LNCaP clone FGC (cell line): ENCODE measurements at regions not wholly inside any gene's neighbourhood (a gene's known extent, or its start where the extent isn't known, plus 50 kb on each side); places are given as distances from the start of the nearest gene placed in this dataset.

Source experiments
- DNase-seq: peaks from one replicate; pipeline ENCODE4 v3.0.0-alpha.2; 2011; ENCODE audit warnings: low read depth
- H3K4me3 ChIP-seq: 2 replicates; pipeline ENCODE4 v1.5.1; 2011; ENCODE audit warnings: mild to moderate bottlenecking, low read depth, low read length, control low read depth
- TF ChIP-seq, protein P1 (sequence below): IDR thresholded peaks from 2 replicates; pipeline ENCODE4 v1.5.1; 2012; ENCODE audit warnings: mild to moderate bottlenecking; ENCODE audit not compliant: control insufficient read depth, insufficient read depth; ENCODE audit errors: extremely low read depth

DNA sequence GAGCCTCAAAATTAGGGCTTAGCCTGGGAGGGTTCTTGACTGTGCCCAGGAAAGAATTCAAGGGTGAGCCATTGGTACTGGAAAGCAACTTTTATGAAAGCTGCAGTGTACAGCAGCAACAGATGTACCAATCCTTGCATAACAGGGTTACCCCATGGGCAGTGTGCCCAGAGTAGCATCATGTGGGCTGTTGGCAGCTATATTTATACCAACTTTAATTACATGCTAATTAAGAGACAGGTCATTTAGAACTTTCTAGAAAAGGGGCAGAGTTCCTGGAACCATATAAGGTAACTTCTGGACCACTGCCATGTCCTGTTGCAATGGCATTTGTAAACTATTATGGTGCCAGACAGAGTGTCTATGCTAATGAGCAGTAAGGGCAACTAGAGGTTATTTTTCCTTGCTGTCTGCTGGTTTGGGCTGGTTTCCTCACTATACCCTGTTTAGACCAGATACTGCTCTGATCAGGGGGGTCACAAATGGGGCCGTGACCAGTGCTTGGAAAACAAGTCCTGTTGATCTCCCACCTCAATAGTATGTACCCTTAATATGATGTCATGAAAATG, 1120.5 kb upstream of the RAG2 start:
- no peak overlapping the region for H3K4me3 ChIP-seq
- DNase-seq, result no peak
- TF ChIP-seq, protein P1, sequence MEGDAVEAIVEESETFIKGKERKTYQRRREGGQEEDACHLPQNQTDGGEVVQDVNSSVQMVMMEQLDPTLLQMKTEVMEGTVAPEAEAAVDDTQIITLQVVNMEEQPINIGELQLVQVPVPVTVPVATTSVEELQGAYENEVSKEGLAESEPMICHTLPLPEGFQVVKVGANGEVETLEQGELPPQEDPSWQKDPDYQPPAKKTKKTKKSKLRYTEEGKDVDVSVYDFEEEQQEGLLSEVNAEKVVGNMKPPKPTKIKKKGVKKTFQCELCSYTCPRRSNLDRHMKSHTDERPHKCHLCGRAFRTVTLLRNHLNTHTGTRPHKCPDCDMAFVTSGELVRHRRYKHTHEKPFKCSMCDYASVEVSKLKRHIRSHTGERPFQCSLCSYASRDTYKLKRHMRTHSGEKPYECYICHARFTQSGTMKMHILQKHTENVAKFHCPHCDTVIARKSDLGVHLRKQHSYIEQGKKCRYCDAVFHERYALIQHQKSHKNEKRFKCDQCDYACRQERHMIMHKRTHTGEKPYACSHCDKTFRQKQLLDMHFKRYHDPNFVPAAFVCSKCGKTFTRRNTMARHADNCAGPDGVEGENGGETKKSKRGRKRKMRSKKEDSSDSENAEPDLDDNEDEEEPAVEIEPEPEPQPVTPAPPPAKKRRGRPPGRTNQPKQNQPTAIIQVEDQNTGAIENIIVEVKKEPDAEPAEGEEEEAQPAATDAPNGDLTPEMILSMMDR, result no peak

DNA sequence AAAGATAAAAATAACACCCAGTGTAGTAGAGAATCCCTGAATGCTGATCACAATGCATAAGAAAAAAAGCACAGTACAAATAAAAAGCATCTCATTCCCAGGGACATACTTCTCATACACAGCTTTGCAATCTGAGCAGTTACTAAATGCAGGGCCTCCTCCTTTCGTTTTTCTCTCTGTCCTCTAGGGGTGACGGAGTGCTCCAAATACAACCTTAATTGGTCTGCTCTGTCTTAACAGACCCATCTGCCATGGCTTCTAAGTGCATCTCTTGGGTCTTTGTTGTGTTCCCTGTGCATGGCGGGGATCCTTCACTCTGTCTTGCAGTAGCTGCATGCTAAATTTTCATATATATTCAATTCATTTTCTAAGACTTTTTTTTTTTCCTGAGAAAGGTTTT, 1114.2 kb upstream of the RAG2 start:
- no peak for DNase-seq
- no peak overlapping the region for H3K4me3 ChIP-seq
- TF ChIP-seq, protein P1, result no peak

- DNase-seq, result no peak
- H3K4me3 ChIP-seq, result no peak overlapping the region
- TF ChIP-seq, protein P1, result no peak
Observed at GRCh38 chr11:37710031-37710430, 1112.0 kb upstream of the RAG2 start.

DNA sequence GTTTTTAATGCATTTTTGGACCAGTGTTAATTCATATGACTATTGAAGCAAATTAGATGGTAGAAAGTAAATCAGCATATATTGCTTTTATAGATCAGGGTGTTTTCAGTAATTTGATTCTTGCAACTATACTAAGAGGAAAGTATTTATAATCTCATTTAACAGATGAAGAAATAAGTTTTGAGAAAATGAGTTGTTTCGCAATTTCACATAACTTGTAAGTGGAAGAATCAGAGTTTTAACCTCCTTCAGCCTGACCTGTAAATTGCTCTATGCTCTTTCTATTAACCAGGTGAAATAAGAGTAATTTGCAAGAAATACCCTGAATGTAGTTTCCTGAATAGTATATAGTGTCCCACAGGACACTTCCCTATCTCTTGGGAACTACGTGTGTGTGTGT, 1106.8 kb upstream of the RAG2 start:
- no peak overlapping the region for H3K4me3 ChIP-seq
- TF ChIP-seq, protein P1, result no peak
- DNase-seq, result no peak

DNA sequence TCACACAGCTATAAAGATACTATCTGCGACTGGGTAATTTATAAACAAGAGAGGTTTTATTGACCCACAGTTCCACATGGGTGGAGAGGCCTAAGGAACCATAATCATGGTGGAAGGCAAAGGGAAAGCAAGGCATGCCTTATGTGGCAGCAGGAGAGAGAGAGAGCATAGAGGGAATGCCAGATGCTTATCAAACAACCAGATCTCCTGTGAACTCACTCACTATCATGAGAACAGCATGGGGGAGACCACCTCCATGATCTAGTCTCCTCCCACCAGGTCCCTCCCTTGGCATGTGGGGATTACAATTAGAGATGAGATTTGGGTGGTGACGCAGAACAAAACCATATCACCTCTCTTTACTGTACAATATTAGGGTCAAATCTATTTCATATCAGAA, 1101.6 kb upstream of the RAG2 start:
- H3K4me3 ChIP-seq, result no peak overlapping the region
- TF ChIP-seq, protein P1, result no peak
- DNase-seq, result no peak

- DNase-seq, result no peak
- no peak overlapping the region for H3K4me3 ChIP-seq
- TF ChIP-seq, protein P1, result no peak
Observed at GRCh38 chr11:37695283-37695682, 1097.2 kb upstream of the RAG2 start.

DNA sequence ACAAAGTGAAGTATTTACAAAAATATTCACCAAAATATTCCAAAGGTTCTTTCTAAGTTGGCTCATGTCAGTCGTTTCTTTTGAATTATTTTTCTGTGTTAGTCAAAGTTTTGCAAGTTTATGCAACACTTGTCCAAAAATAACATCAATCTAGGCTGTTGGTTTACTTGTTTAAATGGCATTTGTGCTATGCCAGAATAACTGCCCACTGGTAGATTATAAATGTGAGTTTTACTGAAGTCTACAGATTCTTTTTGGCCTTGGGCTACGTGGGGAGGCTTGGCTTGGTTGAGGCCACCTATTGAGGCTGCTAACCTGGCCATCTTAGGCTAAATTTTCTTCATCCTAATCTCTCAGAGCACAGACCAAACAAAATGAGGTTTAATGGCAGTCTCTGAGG, 1091.9 kb upstream of the RAG2 start:
- no peak overlapping the region for H3K4me3 ChIP-seq
- TF ChIP-seq, protein P1, result no peak
- no peak for DNase-seq
